OCI-LY7 (cell line): ENCODE measurements at regions not wholly inside any gene's neighbourhood (a gene's known extent, or its start where the extent isn't known, plus 50 kb on each side); places are given as distances from the start of the nearest gene placed in this dataset.

Experiments
- CTCF ChIP-seq: fragments of 200-600 bp; sonication (generic); conservative IDR thresholded peaks from 2 replicates; pipeline ENCODE4 v1.5.1; 2014; ENCODE audit warnings: mild to moderate bottlenecking, antibody characterized with exemption, low read length, moderate library complexity, mixed read lengths
- EZH2phosphoT487 ChIP-seq: fragments of 200-600 bp; sonication (generic); IDR thresholded peaks from 2 replicates; pipeline ENCODE4 v1.6.1; 2018; ENCODE audit warnings: low read depth, borderline replicate concordance, mild to moderate bottlenecking, mixed run types, antibody characterized with exemption, low read length, moderate library complexity, mixed read lengths

GRCh38 chr1:83676106-83676505 is 322.8 kb downstream of the TTLL7 start:
- TF ChIP-seq CTCF (no peak), EZH2phosphoT487 (no peak)
